ENCODE measurements at regions not wholly inside any gene's neighbourhood (a gene's known extent, or its start where the extent isn't known, plus 50 kb on each side); places are given as distances from the start of the nearest gene placed in this dataset.
"Not testable (repeated sequence)": the region's sequence is repeated elsewhere in the genome, so short reads cannot be mapped to it uniquely, and the experiment has no call there.

DNA sequence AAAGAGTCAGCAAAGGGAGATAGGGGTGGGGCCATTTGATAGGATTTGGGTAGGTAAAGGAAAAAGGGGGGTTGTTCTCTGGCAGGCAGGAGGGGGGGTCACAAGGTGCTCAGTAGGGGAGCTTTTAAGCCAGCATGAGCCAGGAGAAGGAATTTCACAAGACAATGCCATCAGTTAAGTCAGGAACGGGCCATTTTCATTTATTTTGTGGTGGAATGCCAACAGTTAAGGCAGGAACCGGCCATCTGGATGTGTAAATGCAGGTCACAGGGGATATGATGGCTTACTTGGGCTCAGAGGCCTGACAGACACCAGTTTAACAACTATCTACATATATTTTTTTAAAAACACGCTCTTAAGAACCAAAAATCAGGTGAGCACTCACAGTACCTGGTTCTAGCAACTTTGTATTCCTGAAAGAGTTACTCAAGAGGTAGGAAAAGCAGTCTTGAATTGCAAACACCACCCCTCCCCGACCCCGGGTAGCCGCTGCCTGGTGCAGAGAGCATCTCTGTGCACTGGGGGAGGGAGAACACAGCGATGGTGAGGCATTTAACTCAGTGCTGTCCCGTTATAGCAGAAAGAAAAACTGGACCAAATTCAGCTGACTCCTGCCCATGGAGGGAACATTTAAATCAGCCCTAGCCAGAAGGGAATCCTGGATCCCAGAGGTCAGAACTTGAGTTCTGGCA lies 414.5 kb upstream of the KLHL29 start:
- Histone ChIP-seq H3K79me2 (ENCODE audit: low read depth) (no peaks in the 10 kb centered on the region), H3F3A (ENCODE audit: low read depth) (peaks cover 19% of the 10 kb centered on the region), H3K4me1 (peaks cover 20% of the 10 kb centered on the region), H3K27me3 (no peaks in the 10 kb centered on the region), H3K9me3 (ENCODE audit: low read depth) (no peaks in the 10 kb centered on the region), H3K9ac (no peak overlapping the region), H3K4me2 (peak overlapping the region; percentile 66), H3K27ac (no peak overlapping the region), H2AFZ (replicated peaks) (peak overlapping the region; percentile 18), H4K20me1 (ENCODE audit: low read depth) (peaks cover 3% of the 10 kb centered on the region), H3K36me3 (no peaks in the 10 kb centered on the region), H3K4me3 (peak overlapping the region; percentile 4)
- Mint-ChIP-seq H3K4me1 (peaks cover 11% of the 10 kb centered on the region), H3K4me3 (no peak overlapping the region), H3K36me3 (no peaks in the 10 kb centered on the region), H3K27ac (no peak overlapping the region), H3K27me3 (ENCODE audit: insufficient read depth, low read depth) (peaks cover 3% of the 10 kb centered on the region), H3K9me3 (peaks cover 3% of the 10 kb centered on the region)
- DNase-seq (ENCODE audit: low spot score), result peak; percentile 40
- no peak for TF ChIP-seq EZH2 (IDR thresholded peaks at IDR 0.05)
- TF ChIP-seq CTCF (IDR thresholded peaks at IDR 0.05), result no peak
- TF ChIP-seq EZH2phosphoT487 (IDR thresholded peaks at IDR 0.05), result no peak

DNA sequence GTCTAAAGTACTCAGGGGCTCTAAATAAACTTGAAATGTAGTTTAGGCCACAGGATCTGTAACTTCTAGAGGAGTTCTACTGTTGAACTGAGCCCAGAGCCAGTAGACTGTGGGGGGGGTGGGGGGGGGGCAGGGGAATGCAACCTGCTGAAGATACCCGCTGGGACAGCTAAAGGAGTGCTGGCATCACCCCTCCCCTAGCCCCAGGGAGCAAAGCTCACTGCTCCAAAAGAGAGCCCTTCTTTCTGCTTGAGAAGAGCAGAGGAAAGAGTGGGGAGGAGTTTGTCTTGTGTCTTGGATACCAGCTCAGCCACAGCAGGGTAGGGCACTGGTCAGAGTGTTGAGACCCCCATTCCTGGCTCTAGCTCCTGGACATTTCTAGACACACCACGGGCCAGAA lies 414.0 kb upstream of the KLHL29 start:
- H3K27ac Mint-ChIP-seq, result no peak overlapping the region
- peak overlapping the region; percentile 66 for H3K4me2 ChIP-seq
- H3K27me3 Mint-ChIP-seq (ENCODE audit: insufficient read depth, low read depth), result peaks cover 3% of the 10 kb centered on the region

DNA sequence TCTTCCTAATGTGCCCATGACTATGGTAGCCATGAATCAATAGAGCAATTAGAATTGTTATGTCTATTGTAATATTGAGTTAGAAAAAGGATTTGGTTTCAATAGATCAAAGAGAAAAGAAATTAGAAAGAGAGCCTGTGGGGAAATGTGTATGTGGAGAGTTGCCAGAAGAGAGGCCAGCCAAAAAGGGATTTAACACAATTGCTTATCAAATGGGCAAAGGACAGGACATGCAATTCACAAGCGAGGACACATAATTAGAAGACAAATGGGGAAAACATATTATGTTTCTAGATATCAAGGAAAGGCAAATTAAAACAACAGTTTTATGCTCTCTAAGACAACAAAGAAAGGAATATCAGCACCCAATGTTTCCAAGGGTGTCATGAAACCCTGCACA lies 403.2 kb upstream of the KLHL29 start:
- Histone ChIP-seq H2AFZ (replicated peaks) (no peak overlapping the region), H3K9me3 (ENCODE audit: low read depth) (no peaks in the 10 kb centered on the region), H4K20me1 (ENCODE audit: low read depth) (no peaks in the 10 kb centered on the region), H3K4me1 (no peaks in the 10 kb centered on the region), H3K27me3 (no peaks in the 10 kb centered on the region), H3K27ac (no peak overlapping the region), H3K4me2 (no peak overlapping the region), H3K9ac (no peak overlapping the region), H3F3A (ENCODE audit: low read depth) (no peaks in the 10 kb centered on the region), H3K79me2 (ENCODE audit: low read depth) (no peaks in the 10 kb centered on the region), H3K4me3 (no peak overlapping the region), H3K36me3 (no peaks in the 10 kb centered on the region)
- no peak overlapping the region for H3K4me3 Mint-ChIP-seq
- no peaks in the 10 kb centered on the region for H3K36me3 Mint-ChIP-seq
- TF ChIP-seq EZH2phosphoT487 (IDR thresholded peaks at IDR 0.05) (no peak), EZH2 (IDR thresholded peaks at IDR 0.05) (no peak), CTCF (IDR thresholded peaks at IDR 0.05) (no peak)
- H3K27me3 Mint-ChIP-seq (ENCODE audit: insufficient read depth, low read depth), result no peaks in the 10 kb centered on the region
- DNase-seq (ENCODE audit: low spot score), result no peak
- H3K9me3 Mint-ChIP-seq, result peaks cover 3% of the 10 kb centered on the region
- H3K4me1 Mint-ChIP-seq, result no peaks in the 10 kb centered on the region
- H3K27ac Mint-ChIP-seq, result no peak overlapping the region

More for the DNA sequence above, 414.0 kb upstream of the KLHL29 start:
- no peak overlapping the region for H3K9ac ChIP-seq
- Mint-ChIP-seq H3K4me1 (peaks cover 11% of the 10 kb centered on the region), H3K9me3 (peaks cover 3% of the 10 kb centered on the region), H3K36me3 (no peaks in the 10 kb centered on the region), H3K4me3 (no peak overlapping the region)
- H3K27me3 ChIP-seq, result no peaks in the 10 kb centered on the region
- peaks cover 3% of the 10 kb centered on the region for H4K20me1 ChIP-seq (ENCODE audit: low read depth)
- peaks cover 19% of the 10 kb centered on the region for H3F3A ChIP-seq (ENCODE audit: low read depth)
- no peak overlapping the region for H3K4me3 ChIP-seq
- no peak for TF ChIP-seq EZH2phosphoT487 (IDR thresholded peaks at IDR 0.05)
- no peak for TF ChIP-seq EZH2 (IDR thresholded peaks at IDR 0.05)
- TF ChIP-seq CTCF (IDR thresholded peaks at IDR 0.05), result no peak
- no peaks in the 10 kb centered on the region for H3K79me2 ChIP-seq (ENCODE audit: low read depth)
- no peaks in the 10 kb centered on the region for H3K9me3 ChIP-seq (ENCODE audit: low read depth)
- peak overlapping the region; percentile 18 for H2AFZ ChIP-seq (replicated peaks)
- DNase-seq (ENCODE audit: low spot score), result peak; percentile 15
- no peaks in the 10 kb centered on the region for H3K36me3 ChIP-seq
- peaks cover 20% of the 10 kb centered on the region for H3K4me1 ChIP-seq
- H3K27ac ChIP-seq, result no peak overlapping the region

- not testable (repeated sequence) for DNase-seq (ENCODE audit: low spot score); H3K4me3 Mint-ChIP-seq; H4K20me1 ChIP-seq (ENCODE audit: low read depth); H3K4me2 ChIP-seq; H3F3A ChIP-seq (ENCODE audit: low read depth); H3K9ac ChIP-seq; H3K27ac Mint-ChIP-seq; H3K9me3 Mint-ChIP-seq; H2AFZ ChIP-seq (replicated peaks); H3K36me3 Mint-ChIP-seq; H3K36me3 ChIP-seq; H3K4me3 ChIP-seq; H3K27me3 ChIP-seq; H3K4me1 ChIP-seq; H3K27me3 Mint-ChIP-seq (ENCODE audit: insufficient read depth, low read depth); H3K4me1 Mint-ChIP-seq; H3K27ac ChIP-seq; H3K9me3 ChIP-seq (ENCODE audit: low read depth); H3K79me2 ChIP-seq (ENCODE audit: low read depth)
Measured at GRCh38 chr2:22984152-22984551, 400.8 kb upstream of the KLHL29 start.
